GM10266 (cell line): ENCODE measurements at regions not wholly inside any gene's neighbourhood (a gene's known extent, or its start where the extent isn't known, plus 50 kb on each side); places are given as distances from the start of the nearest gene placed in this dataset.

Experiments used
- DNase-seq: peaks from one replicate; pipeline ENCODE4 v3.0.0; 2012; ENCODE audit errors: extremely low spot score
- CTCF ChIP-seq: IDR thresholded peaks from 2 replicates; pipeline ENCODE4 v1.5.1; 2012; ENCODE audit warnings: mild to moderate bottlenecking, low read depth; ENCODE audit not compliant: control insufficient read depth, insufficient read depth; ENCODE audit errors: missing control alignments

GRCh38 chr11:21817696-21818095 lies 375.2 kb upstream of the ANO5 start:
- no peak for TF ChIP-seq CTCF
- DNase-seq, result no peak

GRCh38 chr11:21820176-21820575 lies 372.7 kb upstream of the ANO5 start:
- TF ChIP-seq CTCF, result no peak
- DNase-seq, result no peak

- TF ChIP-seq CTCF, result no peak
- no peak for DNase-seq
Measured at GRCh38 chr11:21825127-21825526, 367.8 kb upstream of the ANO5 start.

DNA sequence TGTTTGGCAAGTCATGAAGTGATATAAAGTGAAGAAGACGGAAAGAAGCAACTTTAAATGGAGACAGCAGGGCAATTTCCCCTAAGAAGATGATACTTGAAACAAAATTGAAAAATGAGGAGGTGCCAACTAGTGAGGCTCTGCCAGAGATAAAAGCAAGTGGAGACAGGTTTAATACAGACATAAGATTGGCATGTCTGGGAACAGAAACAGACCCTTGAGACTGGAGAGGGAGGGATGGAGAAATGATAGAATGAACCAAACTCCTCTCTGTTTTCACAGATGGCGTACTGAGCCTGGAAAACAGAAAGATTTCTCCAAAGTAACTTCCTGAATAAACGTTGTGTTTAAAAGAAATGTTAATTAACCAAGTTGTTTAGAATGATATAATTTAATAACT lies 354.5 kb upstream of the ANO5 start:
- no peak for DNase-seq
- no peak for TF ChIP-seq CTCF

GRCh38 chr11:21839796-21840195 lies 353.1 kb upstream of the ANO5 start:
- no peak for TF ChIP-seq CTCF

DNA sequence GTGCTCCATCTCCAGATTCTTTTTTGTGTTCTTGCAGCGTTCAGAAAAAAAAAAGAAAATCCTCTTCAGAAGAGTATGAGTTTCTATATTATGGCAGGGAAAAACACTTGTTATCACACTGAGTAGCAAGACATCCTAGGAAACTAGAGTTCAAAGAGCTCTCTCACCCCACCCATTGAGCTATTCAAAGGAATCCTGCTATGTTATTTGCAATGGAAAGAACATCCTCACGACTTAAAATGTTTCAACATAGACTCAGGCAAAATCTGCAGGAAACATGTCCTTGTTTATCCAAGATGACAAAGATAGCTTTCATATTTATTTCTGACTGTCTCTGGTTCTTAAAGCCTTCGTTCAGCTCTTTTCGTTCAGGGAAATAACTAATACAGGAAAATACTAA lies 331.6 kb upstream of the ANO5 start:
- DNase-seq, result no peak
- TF ChIP-seq CTCF, result no peak

More at GRCh38 chr11:21839796-21840195, 353.1 kb upstream of the ANO5 start:
- DNase-seq, result no peak

DNA sequence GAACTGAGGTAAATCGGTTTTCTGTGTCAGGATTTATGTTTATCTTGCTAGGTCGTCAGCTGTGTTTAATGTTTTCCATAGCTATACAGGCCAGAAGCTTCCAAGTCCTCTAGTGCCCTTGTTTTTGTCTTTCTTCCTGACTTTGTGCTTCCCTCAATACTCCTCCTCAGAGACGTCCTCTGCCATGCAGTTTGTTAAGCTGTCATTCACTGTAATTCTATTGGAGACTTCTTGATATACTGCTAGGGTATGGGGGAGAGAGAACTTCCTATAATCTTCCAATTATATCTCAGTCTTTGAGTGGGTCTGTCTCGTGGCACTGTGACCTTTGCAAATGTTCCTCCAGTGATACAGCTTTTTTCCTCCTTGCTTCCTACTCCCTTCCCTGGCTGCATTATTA lies 327.3 kb upstream of the ANO5 start:
- TF ChIP-seq CTCF, result no peak

More for the DNA sequence above, 327.3 kb upstream of the ANO5 start:
- no peak for DNase-seq
